ENCODE measurements at regions not wholly inside any gene's neighbourhood (a gene's known extent, or its start where the extent isn't known, plus 50 kb on each side); places are given as distances from the start of the nearest gene placed in this dataset.
"Not testable (repeated sequence)": the region's sequence is repeated elsewhere in the genome, so short reads cannot be mapped to it uniquely, and the experiment has no call there.

DNA sequence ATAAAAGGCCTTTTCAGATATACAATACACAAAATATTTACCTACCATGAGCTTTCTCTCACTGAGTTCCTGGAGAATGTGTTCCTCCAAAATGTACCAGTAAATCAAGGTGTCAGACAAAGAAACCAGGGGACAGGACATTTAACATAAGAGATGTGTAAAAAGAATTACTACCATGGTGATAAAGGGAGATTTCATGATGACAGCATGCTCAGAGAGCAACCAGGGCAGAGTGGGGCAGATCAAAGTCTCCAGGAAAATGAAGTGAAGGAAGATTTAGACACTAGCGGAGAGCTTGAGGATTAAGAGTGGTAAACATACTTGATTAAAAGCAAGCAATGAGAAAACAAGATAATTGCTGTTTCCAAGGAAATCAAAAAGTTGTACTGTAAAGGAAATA is 85.0 kb downstream of the FOXD4L6 start:
- not testable (repeated sequence) for TF ChIP-seq REST (IDR thresholded peaks at IDR 0.05; ENCODE audit: insufficient replicate concordance, low read depth); GABPA (IDR thresholded peaks at IDR 0.05; ENCODE audit: low read depth)
- TF ChIP-seq, protein P1, sequence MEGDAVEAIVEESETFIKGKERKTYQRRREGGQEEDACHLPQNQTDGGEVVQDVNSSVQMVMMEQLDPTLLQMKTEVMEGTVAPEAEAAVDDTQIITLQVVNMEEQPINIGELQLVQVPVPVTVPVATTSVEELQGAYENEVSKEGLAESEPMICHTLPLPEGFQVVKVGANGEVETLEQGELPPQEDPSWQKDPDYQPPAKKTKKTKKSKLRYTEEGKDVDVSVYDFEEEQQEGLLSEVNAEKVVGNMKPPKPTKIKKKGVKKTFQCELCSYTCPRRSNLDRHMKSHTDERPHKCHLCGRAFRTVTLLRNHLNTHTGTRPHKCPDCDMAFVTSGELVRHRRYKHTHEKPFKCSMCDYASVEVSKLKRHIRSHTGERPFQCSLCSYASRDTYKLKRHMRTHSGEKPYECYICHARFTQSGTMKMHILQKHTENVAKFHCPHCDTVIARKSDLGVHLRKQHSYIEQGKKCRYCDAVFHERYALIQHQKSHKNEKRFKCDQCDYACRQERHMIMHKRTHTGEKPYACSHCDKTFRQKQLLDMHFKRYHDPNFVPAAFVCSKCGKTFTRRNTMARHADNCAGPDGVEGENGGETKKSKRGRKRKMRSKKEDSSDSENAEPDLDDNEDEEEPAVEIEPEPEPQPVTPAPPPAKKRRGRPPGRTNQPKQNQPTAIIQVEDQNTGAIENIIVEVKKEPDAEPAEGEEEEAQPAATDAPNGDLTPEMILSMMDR (IDR thresholded peaks at IDR 0.05; ENCODE audit: insufficient read depth, low read length): not testable (repeated sequence)
